Type B pancreatic cell (in vitro differentiated cells): ENCODE measurements at regions not wholly inside any gene's neighbourhood (a gene's known extent, or its start where the extent isn't known, plus 50 kb on each side); places are given as distances from the start of the nearest gene placed in this dataset.

Experiments
- DNase-seq: peaks from one replicate; pipeline ENCODE4 v3.0.0; 2021; ENCODE audit warnings: mixed read lengths; ENCODE audit not compliant: unreplicated experiment; ENCODE audit errors: extremely low spot score
- H3K27ac Mint-ChIP-seq: 2 replicates; pipeline ENCODE4 v1.8.0; 2021; ENCODE audit warnings: mild to moderate bottlenecking, mixed read lengths
- H3K27me3 Mint-ChIP-seq: 2 replicates; pipeline ENCODE4 v1.8.0; 2021; ENCODE audit warnings: mixed read lengths
- H3K36me3 Mint-ChIP-seq: 2 replicates; pipeline ENCODE4 v1.8.0; 2021; ENCODE audit warnings: mixed read lengths
- H3K4me1 Mint-ChIP-seq: one replicate; pipeline ENCODE4 v1.8.0; 2021; ENCODE audit warnings: mixed read lengths; ENCODE audit not compliant: unreplicated experiment
- H3K4me3 Mint-ChIP-seq: 2 replicates; pipeline ENCODE4 v1.8.0; 2021; ENCODE audit warnings: mild to moderate bottlenecking, mixed read lengths
- H3K9me3 Mint-ChIP-seq: 2 replicates; pipeline ENCODE4 v1.8.0; 2021; ENCODE audit warnings: mixed read lengths
- TF ChIP-seq, protein P1 (sequence below): fragments of 200-600 bp; sonication (generic); conservative IDR thresholded peaks from 2 replicates; pipeline ENCODE4 v1.5.0; 2021; ENCODE audit warnings: antibody characterized with exemption, mild to moderate bottlenecking

GRCh38 chr10:8594176-8594575, 539.7 kb downstream of the GATA3 start:
- Mint-ChIP-seq H3K27ac (peak overlapping the region; percentile 82), H3K36me3 (no peaks in the 10 kb centered on the region), H3K4me1 (no peaks in the 10 kb centered on the region), H3K27me3 (no peaks in the 10 kb centered on the region), H3K4me3 (peak overlapping the region; percentile 4), H3K9me3 (peaks cover 6% of the 10 kb centered on the region)
- TF ChIP-seq, protein P1, sequence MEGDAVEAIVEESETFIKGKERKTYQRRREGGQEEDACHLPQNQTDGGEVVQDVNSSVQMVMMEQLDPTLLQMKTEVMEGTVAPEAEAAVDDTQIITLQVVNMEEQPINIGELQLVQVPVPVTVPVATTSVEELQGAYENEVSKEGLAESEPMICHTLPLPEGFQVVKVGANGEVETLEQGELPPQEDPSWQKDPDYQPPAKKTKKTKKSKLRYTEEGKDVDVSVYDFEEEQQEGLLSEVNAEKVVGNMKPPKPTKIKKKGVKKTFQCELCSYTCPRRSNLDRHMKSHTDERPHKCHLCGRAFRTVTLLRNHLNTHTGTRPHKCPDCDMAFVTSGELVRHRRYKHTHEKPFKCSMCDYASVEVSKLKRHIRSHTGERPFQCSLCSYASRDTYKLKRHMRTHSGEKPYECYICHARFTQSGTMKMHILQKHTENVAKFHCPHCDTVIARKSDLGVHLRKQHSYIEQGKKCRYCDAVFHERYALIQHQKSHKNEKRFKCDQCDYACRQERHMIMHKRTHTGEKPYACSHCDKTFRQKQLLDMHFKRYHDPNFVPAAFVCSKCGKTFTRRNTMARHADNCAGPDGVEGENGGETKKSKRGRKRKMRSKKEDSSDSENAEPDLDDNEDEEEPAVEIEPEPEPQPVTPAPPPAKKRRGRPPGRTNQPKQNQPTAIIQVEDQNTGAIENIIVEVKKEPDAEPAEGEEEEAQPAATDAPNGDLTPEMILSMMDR, result no peak
- DNase-seq, result no peak

GRCh38 chr10:8594711-8595110, 540.2 kb downstream of the GATA3 start:
- Mint-ChIP-seq H3K27ac (peak overlapping the region; percentile 82), H3K36me3 (no peaks in the 10 kb centered on the region), H3K4me1 (no peaks in the 10 kb centered on the region), H3K4me3 (peak overlapping the region; percentile 60), H3K27me3 (no peaks in the 10 kb centered on the region), H3K9me3 (peaks cover 6% of the 10 kb centered on the region)
- no peak for DNase-seq
- TF ChIP-seq, protein P1, result no peak

- H3K4me3 Mint-ChIP-seq, result no peak overlapping the region
- peak overlapping the region; percentile 82 for H3K27ac Mint-ChIP-seq
- DNase-seq, result no peak
- H3K27me3 Mint-ChIP-seq, result no peaks in the 10 kb centered on the region
- no peaks in the 10 kb centered on the region for H3K36me3 Mint-ChIP-seq
- peaks cover 6% of the 10 kb centered on the region for H3K9me3 Mint-ChIP-seq
- H3K4me1 Mint-ChIP-seq, result no peaks in the 10 kb centered on the region
- TF ChIP-seq, protein P1, result no peak
These were observed 540.7 kb downstream of the GATA3 start for GRCh38 chr10:8595140-8595539.

- Mint-ChIP-seq H3K4me1 (no peaks in the 10 kb centered on the region), H3K27me3 (no peaks in the 10 kb centered on the region), H3K36me3 (no peaks in the 10 kb centered on the region), H3K27ac (no peak overlapping the region), H3K9me3 (peaks cover 6% of the 10 kb centered on the region), H3K4me3 (no peak overlapping the region)
- TF ChIP-seq, protein P1, result no peak
- no peak for DNase-seq
These were observed 542.5 kb downstream of the GATA3 start for GRCh38 chr10:8596929-8597472.

- peaks cover 17% of the 10 kb centered on the region for H3K9me3 Mint-ChIP-seq
- H3K4me3 Mint-ChIP-seq, result no peak overlapping the region
- no peak for DNase-seq
- H3K36me3 Mint-ChIP-seq, result no peaks in the 10 kb centered on the region
- TF ChIP-seq, protein P1, result no peak
- no peaks in the 10 kb centered on the region for H3K27me3 Mint-ChIP-seq
- no peak overlapping the region for H3K27ac Mint-ChIP-seq
- H3K4me1 Mint-ChIP-seq, result no peaks in the 10 kb centered on the region
These were observed 545.7 kb downstream of the GATA3 start for GRCh38 chr10:8600192-8600591.

- peaks cover 21% of the 10 kb centered on the region for H3K9me3 Mint-ChIP-seq
- DNase-seq, result no peak
- no peaks in the 10 kb centered on the region for H3K4me1 Mint-ChIP-seq
- H3K4me3 Mint-ChIP-seq, result no peak overlapping the region
- H3K36me3 Mint-ChIP-seq, result peaks cover 6% of the 10 kb centered on the region
- H3K27ac Mint-ChIP-seq, result no peak overlapping the region
- TF ChIP-seq, protein P1, result no peak
- no peaks in the 10 kb centered on the region for H3K27me3 Mint-ChIP-seq
These were observed 548.3 kb downstream of the GATA3 start for GRCh38 chr10:8602821-8603220.
